AG08395 (cell line): ENCODE measurements at regions not wholly inside any gene's neighbourhood (a gene's known extent, or its start where the extent isn't known, plus 50 kb on each side); places are given as distances from the start of the nearest gene placed in this dataset.
A peak's percentile ranks its signal among the peaks of the same experiment; 100 is the strongest.
"Not testable (repeated sequence)": the region's sequence is repeated elsewhere in the genome, so short reads cannot be mapped to it uniquely, and the experiment has no call there.

Experiments used
- DNase-seq: peaks from one replicate; pipeline ENCODE4 v3.0.0; 2012; ENCODE audit warnings: mixed read lengths, low spot score

DNA sequence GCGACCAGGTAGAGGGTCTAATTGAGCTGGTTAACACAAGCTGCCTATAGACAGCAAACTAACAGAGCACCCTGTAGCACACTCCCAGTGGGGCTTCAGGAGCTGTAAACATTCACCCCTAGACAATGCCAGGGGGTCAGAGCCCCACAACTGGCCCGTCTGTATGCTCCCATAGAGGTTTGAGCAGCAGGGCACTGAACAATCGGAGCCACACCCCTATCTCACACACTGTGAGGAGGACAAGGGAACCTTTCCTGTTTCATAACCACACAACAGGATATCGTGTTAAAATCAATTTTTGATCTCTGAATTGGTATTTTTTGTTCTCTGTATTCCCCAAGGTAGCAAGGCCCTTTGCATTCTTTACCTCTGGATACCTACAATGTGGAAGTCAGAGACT is 266.1 kb downstream of the SPRY2 start:
- no peak for DNase-seq

- DNase-seq = no peak
Observed at GRCh38 chr13:80074143-80074752, 266.7 kb downstream of the SPRY2 start.

- DNase-seq = no peak
Observed at GRCh38 chr13:80072231-80072630, 268.7 kb downstream of the SPRY2 start.

DNA sequence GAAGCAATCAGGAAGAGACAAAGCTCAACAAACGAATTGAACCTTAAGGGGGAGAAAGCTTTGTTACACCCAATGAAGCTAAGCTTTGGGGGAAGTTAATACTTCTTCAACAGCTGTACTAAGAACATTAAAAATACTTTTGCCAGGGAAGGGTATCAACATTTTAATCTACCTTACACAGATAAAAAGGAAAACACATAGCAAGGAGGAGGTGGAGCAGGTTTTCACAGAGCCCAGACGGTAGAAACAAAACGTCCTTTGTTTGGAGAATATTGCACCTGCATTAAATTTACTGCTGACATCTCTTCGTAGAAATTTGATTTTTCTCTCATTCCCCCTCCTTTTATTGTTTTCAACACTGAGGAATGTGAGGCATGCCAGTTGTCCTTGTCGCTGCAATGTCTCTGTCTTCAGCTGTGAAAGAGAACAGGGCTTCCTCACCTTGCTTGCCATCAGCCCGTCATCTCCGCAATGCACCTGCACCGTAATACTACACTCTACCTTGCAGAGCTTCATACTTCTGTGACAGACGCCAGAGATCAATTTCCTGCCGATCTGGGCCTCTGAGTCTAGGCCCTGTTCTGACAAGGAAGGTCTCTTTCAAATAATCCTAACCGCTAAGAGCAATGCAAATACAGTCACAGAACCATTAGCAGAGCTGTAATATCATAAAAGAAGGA is 270.8 kb downstream of the SPRY2 start:
- DNase-seq = no peak

- DNase-seq = no peak
Observed at GRCh38 chr13:80069374-80069773, 271.6 kb downstream of the SPRY2 start.

DNA sequence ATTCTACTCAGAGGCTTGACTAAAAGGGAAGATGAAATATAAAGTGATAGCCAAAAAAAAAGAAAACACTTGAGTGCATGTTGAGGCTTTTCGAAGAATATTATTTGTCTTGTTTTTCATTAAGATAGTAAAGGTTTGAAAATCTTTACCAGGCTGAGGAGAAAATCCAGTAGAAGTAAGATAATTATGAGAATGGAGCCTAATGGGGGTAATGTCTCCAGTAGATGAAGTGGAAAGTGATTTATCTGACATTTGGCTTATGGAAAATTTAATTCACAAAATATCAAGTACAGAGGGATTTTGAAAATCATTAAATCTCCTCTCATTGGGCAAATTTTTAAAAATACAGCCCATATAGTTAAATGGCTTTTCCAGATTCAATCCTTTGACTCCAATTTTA is 274.9 kb downstream of the SPRY2 start:
- no peak for DNase-seq

DNA sequence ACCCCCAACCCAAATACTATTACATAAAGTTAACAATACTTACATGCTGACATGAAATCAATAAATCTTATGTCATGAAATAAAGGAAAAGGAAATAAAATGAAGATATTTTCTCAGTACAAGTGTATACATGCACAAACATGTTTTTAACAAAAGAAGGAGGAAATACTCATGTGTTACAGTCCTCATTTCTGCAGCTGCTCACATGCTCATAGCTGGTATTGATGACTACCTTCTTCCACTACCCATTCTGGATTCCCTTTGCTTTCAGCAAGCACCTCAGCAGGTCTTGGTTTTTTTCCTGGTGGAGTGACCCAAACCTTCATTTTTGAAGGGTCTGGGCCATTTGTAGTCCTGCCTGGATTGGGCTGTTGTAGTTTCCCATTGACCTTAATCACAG is 278.5 kb downstream of the SPRY2 start:
- DNase-seq = not testable (repeated sequence)

GRCh38 chr13:80059789-80060188 is 281.1 kb downstream of the SPRY2 start:
- no peak for DNase-seq

GRCh38 chr13:80058626-80059025 is 282.3 kb downstream of the SPRY2 start:
- no peak for DNase-seq

DNA sequence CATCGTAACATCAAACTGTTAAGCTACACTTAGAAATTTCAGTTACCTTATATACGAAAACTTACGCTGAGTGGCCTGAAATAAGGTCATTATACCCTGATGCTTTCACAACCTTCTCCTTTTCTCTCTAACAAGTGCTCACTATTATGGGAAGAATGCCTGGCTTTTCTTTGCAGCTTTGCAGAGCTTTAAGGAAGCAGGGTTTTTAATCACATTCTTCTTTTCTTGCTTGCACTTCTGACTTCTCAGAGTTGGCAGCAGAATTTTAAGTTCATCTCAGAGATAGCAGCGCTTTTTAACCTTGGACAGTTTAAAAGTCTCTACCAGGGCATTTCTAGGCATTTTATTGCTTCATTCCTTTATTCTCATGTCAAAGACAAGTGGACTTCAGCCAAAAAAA is 285.1 kb downstream of the SPRY2 start:
- no peak for DNase-seq

GRCh38 chr13:80054806-80055205 is 286.1 kb downstream of the SPRY2 start:
- DNase-seq = peak; percentile 21

DNA sequence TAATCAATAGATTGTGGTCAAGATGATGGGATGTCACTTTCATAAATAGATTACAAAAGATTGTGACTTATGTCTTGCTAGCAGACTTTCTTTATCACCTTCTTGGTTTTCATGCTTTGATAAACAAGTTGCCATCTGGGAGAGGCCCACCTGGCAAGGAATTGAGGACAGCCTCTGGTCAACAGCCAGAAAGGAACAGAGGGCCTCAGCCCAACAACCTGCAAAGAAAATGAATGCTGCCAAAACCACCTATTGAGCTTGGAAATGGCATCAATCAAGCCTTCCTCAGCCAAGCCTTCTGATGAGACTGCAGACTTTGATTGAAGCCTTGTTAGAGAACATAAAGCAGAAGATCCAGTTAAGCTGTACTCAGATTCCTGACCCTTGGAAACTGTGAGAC is 288.6 kb downstream of the SPRY2 start:
- DNase-seq = no peak

- DNase-seq = peak; percentile 14
Observed at GRCh38 chr13:80050252-80050651, 290.7 kb downstream of the SPRY2 start.

GRCh38 chr13:80048802-80049201 is 292.1 kb downstream of the SPRY2 start:
- peak; percentile 94 for DNase-seq

DNA sequence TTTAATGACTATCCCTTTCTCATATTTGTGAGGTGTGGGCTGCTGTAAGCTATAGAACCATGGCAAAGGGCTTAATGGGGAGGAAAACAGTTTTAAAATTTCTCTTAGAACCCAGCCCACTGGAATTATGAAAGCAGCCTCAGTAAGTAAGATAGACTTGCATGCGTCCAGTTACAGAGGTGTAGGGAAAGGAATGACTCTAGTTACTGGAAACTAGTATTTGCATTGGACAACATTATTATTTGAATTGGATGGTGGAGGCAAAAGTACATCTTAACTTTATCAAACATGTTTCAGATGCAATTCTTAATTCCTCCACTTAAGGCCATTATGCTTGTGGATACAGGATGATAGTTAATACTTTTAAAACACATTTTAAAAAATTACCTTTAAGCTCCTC is 292.9 kb downstream of the SPRY2 start:
- DNase-seq = no peak

DNA sequence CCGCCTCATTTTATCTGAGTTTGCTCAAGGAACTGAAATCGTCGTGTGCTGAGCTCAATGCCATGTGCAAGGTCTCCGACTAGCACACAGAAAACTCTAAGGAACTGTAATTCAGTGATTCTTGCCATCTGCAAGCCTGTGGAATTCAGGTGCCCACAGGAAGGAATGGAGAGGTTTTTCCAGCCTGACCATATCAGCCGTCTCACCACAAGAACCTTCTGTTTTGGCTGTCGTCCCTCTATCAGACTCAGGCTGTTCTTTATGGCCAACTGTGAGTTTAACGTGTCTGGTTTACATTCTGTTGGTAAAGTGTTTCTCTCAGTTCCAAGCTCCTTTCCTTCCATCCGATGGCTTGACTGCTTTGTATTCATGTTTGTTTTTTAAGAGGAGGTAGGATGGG is 293.5 kb downstream of the SPRY2 start:
- DNase-seq = peak; percentile 28

DNA sequence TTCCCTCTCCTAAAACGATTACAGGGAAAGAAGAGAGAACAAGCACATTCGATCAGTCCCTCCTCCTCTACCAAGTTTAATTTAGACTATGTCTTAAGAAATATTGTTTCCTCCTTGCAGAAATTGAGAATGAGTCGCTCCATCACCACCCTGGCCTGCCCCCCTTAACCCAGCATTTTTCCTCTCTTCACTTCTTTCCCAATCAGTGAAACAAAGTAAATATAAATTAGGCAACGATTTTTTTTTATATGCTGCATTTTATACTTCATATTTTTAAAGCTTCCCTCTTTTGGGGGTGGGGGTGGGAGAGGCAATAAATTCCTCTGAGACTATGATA is 300.0 kb downstream of the SPRY2 start:
- no peak for DNase-seq

GRCh38 chr13:80040196-80040980 is 300.5 kb downstream of the SPRY2 start:
- DNase-seq = peak; percentile 77

DNA sequence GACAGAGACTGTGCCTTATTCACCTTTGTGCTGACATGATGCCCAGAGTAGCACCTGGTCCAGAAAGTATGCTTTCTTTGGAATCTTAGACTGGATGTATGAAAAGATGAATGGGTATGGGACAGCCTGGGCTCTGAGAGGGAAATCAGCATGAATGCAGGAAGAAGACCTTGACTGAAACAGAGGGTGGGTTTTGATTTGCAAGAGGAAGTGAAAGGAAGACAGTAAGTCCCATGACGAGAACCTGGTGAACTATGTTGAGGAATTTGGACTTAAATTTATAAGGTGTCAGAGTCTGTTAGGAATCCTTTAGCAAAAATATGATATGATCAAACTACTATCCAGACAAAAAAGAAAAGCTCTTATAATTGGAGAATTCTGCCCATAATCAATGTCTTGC is 301.9 kb downstream of the SPRY2 start:
- no peak for DNase-seq

- no peak for DNase-seq
Observed at GRCh38 chr13:80038371-80038770, 302.6 kb downstream of the SPRY2 start.

- DNase-seq = peak; percentile 74
Observed at GRCh38 chr13:80037505-80037888, 303.4 kb downstream of the SPRY2 start.

GRCh38 chr13:80036845-80037504 is 304.0 kb downstream of the SPRY2 start:
- no peak for DNase-seq

DNA sequence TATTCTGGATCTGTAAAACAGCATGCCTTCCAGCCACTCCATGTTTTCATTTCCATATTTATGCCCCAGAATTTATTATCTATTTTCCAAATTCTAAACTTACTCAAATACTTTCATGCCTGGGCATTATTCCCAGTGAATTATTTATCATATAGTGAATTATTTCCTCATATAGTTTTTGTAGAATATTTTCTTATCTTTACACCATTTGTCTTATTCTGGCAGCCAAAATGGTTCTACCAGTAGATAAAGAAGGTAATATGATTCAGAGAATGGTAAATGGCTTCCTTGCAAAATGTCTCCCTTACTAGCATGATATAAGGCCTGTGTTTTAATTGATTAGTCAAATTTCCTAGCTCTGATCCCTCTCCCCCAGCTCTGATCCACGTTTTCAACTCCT is 305.8 kb downstream of the SPRY2 start:
- DNase-seq = no peak
